ENCODE measurements at regions not wholly inside any gene's neighbourhood (a gene's known extent, or its start where the extent isn't known, plus 50 kb on each side); places are given as distances from the start of the nearest gene placed in this dataset.

DNA sequence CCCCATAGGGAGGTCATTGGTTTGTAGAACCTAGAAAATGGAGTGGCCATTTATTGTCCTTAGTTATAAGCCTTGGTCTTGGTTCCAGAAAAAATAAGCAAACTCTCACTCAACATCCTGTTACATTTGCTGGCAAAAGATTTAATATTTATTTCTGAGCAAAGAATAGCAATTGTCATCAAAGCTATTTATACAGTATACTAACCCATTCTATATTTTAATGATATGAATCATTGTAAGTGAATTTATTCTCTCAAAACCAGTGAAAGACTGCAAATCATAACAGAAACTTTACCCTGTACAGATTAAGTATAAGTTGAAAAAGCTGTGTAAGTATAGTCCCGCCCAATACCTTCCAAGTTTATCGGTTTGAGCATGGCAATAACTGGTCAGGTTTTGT, 364.4 kb downstream of the CD109 start:
- Histone ChIP-seq H3K27me3 (ENCODE audit: control insufficient read depth, insufficient read depth, low read length) (no peaks in the 10 kb centered on the region), H3K4me3 (ENCODE audit: low read depth, low read length) (no peak overlapping the region), H3K27ac (ENCODE audit: low read depth, low read length) (no peak overlapping the region), H3K9me3 (ENCODE audit: control insufficient read depth, insufficient read depth, low read length) (no peaks in the 10 kb centered on the region)
- DNase-seq (ENCODE audit: low read depth, low spot score), result no peak
- TF ChIP-seq, protein P1, sequence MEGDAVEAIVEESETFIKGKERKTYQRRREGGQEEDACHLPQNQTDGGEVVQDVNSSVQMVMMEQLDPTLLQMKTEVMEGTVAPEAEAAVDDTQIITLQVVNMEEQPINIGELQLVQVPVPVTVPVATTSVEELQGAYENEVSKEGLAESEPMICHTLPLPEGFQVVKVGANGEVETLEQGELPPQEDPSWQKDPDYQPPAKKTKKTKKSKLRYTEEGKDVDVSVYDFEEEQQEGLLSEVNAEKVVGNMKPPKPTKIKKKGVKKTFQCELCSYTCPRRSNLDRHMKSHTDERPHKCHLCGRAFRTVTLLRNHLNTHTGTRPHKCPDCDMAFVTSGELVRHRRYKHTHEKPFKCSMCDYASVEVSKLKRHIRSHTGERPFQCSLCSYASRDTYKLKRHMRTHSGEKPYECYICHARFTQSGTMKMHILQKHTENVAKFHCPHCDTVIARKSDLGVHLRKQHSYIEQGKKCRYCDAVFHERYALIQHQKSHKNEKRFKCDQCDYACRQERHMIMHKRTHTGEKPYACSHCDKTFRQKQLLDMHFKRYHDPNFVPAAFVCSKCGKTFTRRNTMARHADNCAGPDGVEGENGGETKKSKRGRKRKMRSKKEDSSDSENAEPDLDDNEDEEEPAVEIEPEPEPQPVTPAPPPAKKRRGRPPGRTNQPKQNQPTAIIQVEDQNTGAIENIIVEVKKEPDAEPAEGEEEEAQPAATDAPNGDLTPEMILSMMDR (IDR thresholded peaks at IDR 0.05; ENCODE audit: low read depth, low read length), result no peak
- CTCF ChIA-PET, result no interaction called here
- POLR2A ChIA-PET, result no interaction called here

DNA sequence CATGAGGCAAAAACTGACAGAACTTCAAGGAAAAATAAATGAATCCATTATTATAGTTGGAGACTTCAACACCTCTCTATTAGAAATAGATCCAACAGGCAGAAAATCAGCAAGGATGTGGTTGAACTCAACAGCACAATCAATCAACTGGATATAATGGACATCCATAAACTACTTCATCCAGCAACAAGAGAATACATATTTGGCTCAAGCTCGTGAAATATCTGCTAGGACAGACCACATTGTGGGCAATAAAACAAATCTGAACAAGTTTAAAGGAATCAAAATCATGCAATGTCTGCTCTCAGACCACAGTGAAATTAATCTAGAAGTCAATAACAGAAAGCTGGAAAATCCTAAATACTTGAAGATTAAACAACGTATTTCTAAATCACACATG, 362.6 kb downstream of the CD109 start:
- ChIA-PET POLR2A (no interaction called here), CTCF (interaction anchor here (0.6 kb wide), 1 partner anchor 1151 kb away, joined by 7 read pairs; no protein-coding TSS in a partner anchor)
- Histone ChIP-seq H3K27me3 (ENCODE audit: control insufficient read depth, insufficient read depth, low read length) (no peaks in the 10 kb centered on the region), H3K9me3 (ENCODE audit: control insufficient read depth, insufficient read depth, low read length) (no peaks in the 10 kb centered on the region), H3K27ac (ENCODE audit: low read depth, low read length) (no peak overlapping the region), H3K4me3 (ENCODE audit: low read depth, low read length) (no peak overlapping the region)
- DNase-seq (ENCODE audit: low read depth, low spot score), result no peak
- TF ChIP-seq, protein P1 (IDR thresholded peaks at IDR 0.05; ENCODE audit: low read depth, low read length), result no peak

DNA sequence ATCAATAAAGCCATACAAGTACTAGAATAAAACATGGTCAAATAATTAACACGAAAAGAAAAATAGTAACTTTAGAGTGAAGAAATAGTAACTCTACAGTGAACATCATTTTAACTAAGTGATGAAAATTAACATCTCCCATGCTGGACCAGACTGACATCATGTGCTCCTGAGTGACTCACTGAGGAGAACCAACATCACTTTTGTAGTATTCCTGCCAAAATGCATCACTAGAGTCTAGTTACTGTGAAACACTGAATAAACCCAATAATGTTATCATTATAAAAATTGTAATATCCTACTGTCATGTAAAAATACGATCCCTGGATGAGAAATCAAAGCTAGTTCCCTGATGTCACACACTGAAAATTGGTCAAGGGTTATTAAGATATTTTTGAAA, 361.3 kb downstream of the CD109 start:
- TF ChIP-seq, protein P1 (IDR thresholded peaks at IDR 0.05; ENCODE audit: low read depth, low read length), result no peak
- no peak overlapping the region for H3K4me3 ChIP-seq (ENCODE audit: low read depth, low read length)
- POLR2A ChIA-PET, result no interaction called here
- CTCF ChIA-PET, result interaction anchor here (0.7 to 0.9 kb wide), 2 partner anchors 324 to 686 kb away, joined by 3 to 5 read pairs; no protein-coding TSS in a partner anchor
- no peak overlapping the region for H3K27ac ChIP-seq (ENCODE audit: low read depth, low read length)
- DNase-seq (ENCODE audit: low read depth, low spot score), result no peak
- no peaks in the 10 kb centered on the region for H3K27me3 ChIP-seq (ENCODE audit: control insufficient read depth, insufficient read depth, low read length)
- H3K9me3 ChIP-seq (ENCODE audit: control insufficient read depth, insufficient read depth, low read length), result no peaks in the 10 kb centered on the region

DNA sequence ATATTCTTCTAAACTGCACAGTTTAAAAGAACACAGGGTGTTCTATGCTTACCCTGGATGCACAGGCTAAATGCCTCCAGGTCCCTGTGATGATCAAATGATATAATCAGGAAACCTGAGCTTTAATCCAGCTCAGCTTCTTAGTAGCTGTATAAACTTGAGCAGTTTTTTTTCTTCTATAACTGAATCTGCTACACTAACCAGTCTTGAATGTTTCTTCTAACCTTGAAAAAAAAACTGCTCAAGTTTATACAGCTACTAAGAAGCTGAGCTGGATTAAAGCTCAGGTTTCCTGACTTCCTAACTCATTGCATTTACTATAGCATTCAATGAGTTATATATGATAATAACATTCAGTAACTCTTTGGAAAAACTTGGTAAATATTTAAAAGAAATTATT, 358.2 kb downstream of the CD109 start:
- Histone ChIP-seq H3K27ac (ENCODE audit: low read depth, low read length) (no peak overlapping the region), H3K27me3 (ENCODE audit: control insufficient read depth, insufficient read depth, low read length) (no peaks in the 10 kb centered on the region), H3K4me3 (ENCODE audit: low read depth, low read length) (no peak overlapping the region), H3K9me3 (ENCODE audit: control insufficient read depth, insufficient read depth, low read length) (no peaks in the 10 kb centered on the region)
- DNase-seq (ENCODE audit: low read depth, low spot score), result no peak
- ChIA-PET CTCF (interaction anchor here (0.6 to 1.2 kb wide), 2 partner anchors 8 to 84 kb away, joined by 3 read pairs; no protein-coding TSS in a partner anchor), POLR2A (interaction anchor here (0.9 to 1.1 kb wide), 2 partner anchors 11 to 61 kb away, joined by 3 read pairs; no protein-coding TSS in a partner anchor)
- TF ChIP-seq, protein P1 (IDR thresholded peaks at IDR 0.05; ENCODE audit: low read depth, low read length), result no peak

DNA sequence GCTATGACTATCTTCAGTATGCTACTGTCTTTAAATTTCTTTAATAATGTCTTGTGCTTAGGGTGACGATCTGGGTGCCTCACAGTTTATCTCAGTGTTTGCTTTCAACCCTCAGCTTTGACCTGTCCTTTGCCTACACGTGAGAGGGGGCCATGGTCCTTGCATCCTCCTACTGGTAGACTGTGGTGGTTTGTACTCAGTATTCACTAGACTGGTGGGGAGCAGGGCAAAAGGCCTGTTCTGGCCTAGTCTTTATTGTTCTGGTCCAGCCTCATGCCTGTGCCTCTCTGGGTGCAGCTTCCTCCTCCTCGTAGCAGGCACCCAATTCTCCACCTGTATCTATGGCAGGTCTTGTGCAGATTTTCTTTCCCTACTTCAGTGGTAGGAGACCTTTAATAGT, 354.9 kb downstream of the CD109 start:
- ChIA-PET POLR2A (no interaction called here), CTCF (no interaction called here)
- H3K4me3 ChIP-seq (ENCODE audit: low read depth, low read length), result no peak overlapping the region
- no peak overlapping the region for H3K27ac ChIP-seq (ENCODE audit: low read depth, low read length)
- TF ChIP-seq, protein P1 (IDR thresholded peaks at IDR 0.05; ENCODE audit: low read depth, low read length), result no peak
- no peaks in the 10 kb centered on the region for H3K9me3 ChIP-seq (ENCODE audit: control insufficient read depth, insufficient read depth, low read length)
- no peak for DNase-seq (ENCODE audit: low read depth, low spot score)
- no peaks in the 10 kb centered on the region for H3K27me3 ChIP-seq (ENCODE audit: control insufficient read depth, insufficient read depth, low read length)

Measured in AG04450 (cell line).